DND-41 (cell line): ENCODE measurements at regions not wholly inside any gene's neighbourhood (a gene's known extent, or its start where the extent isn't known, plus 50 kb on each side); places are given as distances from the start of the nearest gene placed in this dataset.

Experiments
- ATAC-seq: fragments of 200-7000 bp; cut with Tn5 transposase; 3 replicates; pipeline ENCODE4 v1.9.1; 2021; ENCODE audit warnings: low read depth; ENCODE audit not compliant: insufficient read depth
- DNase-seq: peaks from one replicate; pipeline ENCODE4 v3.0.0-alpha.2; 2020
- H2AFZ ChIP-seq: 2 replicates; pipeline ENCODE4 v1.6.0; 2012; ENCODE audit warnings: low read depth, low read length
- H3K27ac ChIP-seq: 2 replicates; pipeline ENCODE4 v1.5.1; 2012; ENCODE audit warnings: low read length, inconsistent platforms
- H3K27me3 ChIP-seq: fragments of 200-600 bp; sonication (generic); 2 replicates; pipeline ENCODE4 v1.6.0; 2012; ENCODE audit warnings: low read length, mild to moderate bottlenecking, inconsistent platforms; ENCODE audit not compliant: insufficient read depth, poor library complexity
- H3K36me3 ChIP-seq: 2 replicates; pipeline ENCODE4 v1.5.1; 2012; ENCODE audit warnings: low read length, inconsistent platforms; ENCODE audit not compliant: insufficient read depth
- H3K4me1 ChIP-seq: 2 replicates; pipeline ENCODE4 v1.5.1; 2012; ENCODE audit warnings: mild to moderate bottlenecking, low read length; ENCODE audit not compliant: insufficient read depth
- H3K4me2 ChIP-seq: 2 replicates; pipeline ENCODE4 v1.6.0; 2012; ENCODE audit warnings: mild to moderate bottlenecking, moderate library complexity, low read length, inconsistent platforms; ENCODE audit not compliant: insufficient read depth
- H3K4me3 ChIP-seq, 2 experiments: fragments of 200-600 bp in 1 of 2; shearing (Covaris generic) in 1 of 2; 2 replicates each; pipeline ENCODE4 v1.5.1; 2012 to 2016; ENCODE audit warnings: inconsistent platforms in 2 of 2, low read length in 2 of 2, mild to moderate bottlenecking in 2 of 2, low read depth in 1 of 2, moderate library complexity in 1 of 2
- H3K79me2 ChIP-seq: 2 replicates; pipeline ENCODE4 v1.6.0; 2012; ENCODE audit warnings: low read length, inconsistent platforms; ENCODE audit not compliant: insufficient read depth
- H3K9ac ChIP-seq: 2 replicates; pipeline ENCODE4 v1.6.0; 2012; ENCODE audit warnings: low read depth, mild to moderate bottlenecking, inconsistent platforms, low read length, moderate library complexity
- H3K9me3 ChIP-seq: 2 replicates; pipeline ENCODE4 v1.5.1; 2012; ENCODE audit warnings: low read length, moderate library complexity, mild to moderate bottlenecking, inconsistent platforms; ENCODE audit not compliant: insufficient read depth, severe bottlenecking
- H4K20me1 ChIP-seq: 2 replicates; pipeline ENCODE4 v1.6.0; 2012; ENCODE audit warnings: low read length; ENCODE audit not compliant: insufficient read depth
- EZH2 ChIP-seq: IDR thresholded peaks from 3 replicates; pipeline ENCODE4 v1.6.1; 2012; ENCODE audit warnings: borderline replicate concordance, low read depth, mild to moderate bottlenecking, moderate library complexity, low read length, inconsistent platforms; ENCODE audit not compliant: severe bottlenecking
- TF ChIP-seq, protein P1 (sequence below): IDR thresholded peaks from 2 replicates; pipeline ENCODE4 v1.5.1; 2012; ENCODE audit warnings: borderline replicate concordance, low read length, moderate library complexity, mild to moderate bottlenecking; ENCODE audit not compliant: poor library complexity, severe bottlenecking; ENCODE audit errors: extremely low read depth

DNA sequence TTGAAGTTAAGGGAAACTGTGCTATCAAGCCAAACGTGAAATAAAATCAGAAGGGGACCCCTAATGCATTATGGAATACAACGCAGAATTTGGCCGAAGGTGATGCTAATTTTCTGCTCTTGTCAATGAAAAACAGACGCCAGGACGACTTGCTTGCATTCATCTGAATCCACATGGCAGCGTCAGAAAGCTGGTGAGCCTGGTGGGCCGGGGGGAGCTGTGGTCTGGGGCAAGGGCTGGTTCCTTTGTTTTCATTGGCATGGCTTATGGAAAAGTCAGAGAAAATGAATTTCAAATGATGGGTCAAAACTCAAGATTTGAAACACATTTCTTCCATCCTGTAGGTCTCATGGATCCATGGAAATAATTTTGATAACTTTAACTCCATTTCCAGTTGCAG is 86.4 kb upstream of the RUNX1 start:
- no peak overlapping the region for H3K4me2 ChIP-seq
- no peaks in the 10 kb centered on the region for H3K36me3 ChIP-seq
- H3K4me1 ChIP-seq: peaks cover 15% of the 10 kb centered on the region
- ATAC-seq: no peak
- H3K4me3 ChIP-seq: no peak overlapping the region
- no peaks in the 10 kb centered on the region for H3K79me2 ChIP-seq
- no peak for DNase-seq
- no peak overlapping the region for H3K9ac ChIP-seq
- H4K20me1 ChIP-seq: no peaks in the 10 kb centered on the region
- H2AFZ ChIP-seq: no peak overlapping the region
- no peak for TF ChIP-seq EZH2
- TF ChIP-seq, protein P1, sequence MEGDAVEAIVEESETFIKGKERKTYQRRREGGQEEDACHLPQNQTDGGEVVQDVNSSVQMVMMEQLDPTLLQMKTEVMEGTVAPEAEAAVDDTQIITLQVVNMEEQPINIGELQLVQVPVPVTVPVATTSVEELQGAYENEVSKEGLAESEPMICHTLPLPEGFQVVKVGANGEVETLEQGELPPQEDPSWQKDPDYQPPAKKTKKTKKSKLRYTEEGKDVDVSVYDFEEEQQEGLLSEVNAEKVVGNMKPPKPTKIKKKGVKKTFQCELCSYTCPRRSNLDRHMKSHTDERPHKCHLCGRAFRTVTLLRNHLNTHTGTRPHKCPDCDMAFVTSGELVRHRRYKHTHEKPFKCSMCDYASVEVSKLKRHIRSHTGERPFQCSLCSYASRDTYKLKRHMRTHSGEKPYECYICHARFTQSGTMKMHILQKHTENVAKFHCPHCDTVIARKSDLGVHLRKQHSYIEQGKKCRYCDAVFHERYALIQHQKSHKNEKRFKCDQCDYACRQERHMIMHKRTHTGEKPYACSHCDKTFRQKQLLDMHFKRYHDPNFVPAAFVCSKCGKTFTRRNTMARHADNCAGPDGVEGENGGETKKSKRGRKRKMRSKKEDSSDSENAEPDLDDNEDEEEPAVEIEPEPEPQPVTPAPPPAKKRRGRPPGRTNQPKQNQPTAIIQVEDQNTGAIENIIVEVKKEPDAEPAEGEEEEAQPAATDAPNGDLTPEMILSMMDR: no peak
- H3K9me3 ChIP-seq: peaks cover 3% of the 10 kb centered on the region
- H3K27ac ChIP-seq: no peak overlapping the region
- H3K27me3 ChIP-seq: no peaks in the 10 kb centered on the region

DNA sequence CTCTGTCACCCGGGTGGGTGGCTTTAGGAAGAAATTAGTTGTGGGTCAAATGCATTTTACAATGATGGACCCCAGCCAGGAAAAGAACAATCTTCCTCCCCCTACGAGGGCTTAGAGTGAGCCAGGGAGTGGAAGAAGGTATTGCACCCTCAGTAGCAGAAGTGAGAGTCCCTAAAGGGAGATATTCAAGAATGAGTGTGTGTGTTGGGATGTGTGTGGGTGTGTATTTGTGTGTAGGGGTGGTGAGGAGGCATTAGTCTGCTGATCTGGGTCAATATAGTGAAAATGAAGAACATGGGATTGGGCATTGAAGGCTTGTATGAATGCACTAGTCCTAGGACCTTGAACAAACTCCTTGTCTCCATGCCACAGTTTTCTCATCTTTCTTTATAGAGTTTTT is 85.2 kb upstream of the RUNX1 start:
- TF ChIP-seq, protein P1: no peak
- no peak for TF ChIP-seq EZH2
- ATAC-seq: no peak

DNA sequence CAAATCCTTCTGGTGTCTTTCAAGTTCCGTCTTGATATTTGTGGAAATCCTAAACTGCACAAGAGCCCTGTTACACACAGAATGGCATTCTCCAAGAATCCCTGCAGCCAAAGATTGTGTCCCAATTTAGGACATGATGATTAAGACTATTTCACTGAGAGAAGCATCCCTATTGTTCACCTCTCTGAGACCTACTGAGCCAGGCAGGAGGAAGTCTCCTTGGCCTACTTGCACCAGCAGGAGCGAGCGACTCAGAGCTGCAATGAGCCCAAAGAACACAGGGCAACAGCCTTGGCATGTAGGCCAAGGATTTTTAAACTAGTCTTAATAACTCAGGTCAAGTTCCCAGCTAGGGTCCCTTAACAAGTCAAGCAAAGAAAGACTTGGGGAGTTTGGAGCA is 79.4 kb upstream of the RUNX1 start:
- no peaks in the 10 kb centered on the region for H4K20me1 ChIP-seq
- H3K27ac ChIP-seq: no peak overlapping the region
- no peak overlapping the region for H2AFZ ChIP-seq
- peaks cover 3% of the 10 kb centered on the region for H3K9me3 ChIP-seq
- H3K79me2 ChIP-seq: no peaks in the 10 kb centered on the region
- H3K4me1 ChIP-seq: no peaks in the 10 kb centered on the region
- no peaks in the 10 kb centered on the region for H3K27me3 ChIP-seq
- H3K36me3 ChIP-seq: no peaks in the 10 kb centered on the region
- no peak overlapping the region for H3K4me3 ChIP-seq
- H3K9ac ChIP-seq: no peak overlapping the region
- TF ChIP-seq, protein P1: no peak
- no peak for TF ChIP-seq EZH2
- no peak for ATAC-seq
- no peak overlapping the region for H3K4me2 ChIP-seq
- no peak for DNase-seq

More for the DNA sequence above, 85.2 kb upstream of the RUNX1 start:
- Histone ChIP-seq H3K27me3 (no peaks in the 10 kb centered on the region), H3K4me1 (peaks cover 15% of the 10 kb centered on the region), H3K4me3 (no peak overlapping the region), H2AFZ (no peak overlapping the region), H4K20me1 (no peaks in the 10 kb centered on the region), H3K4me2 (no peak overlapping the region), H3K9me3 (peaks cover 3% of the 10 kb centered on the region), H3K79me2 (no peaks in the 10 kb centered on the region), H3K36me3 (no peaks in the 10 kb centered on the region), H3K9ac (no peak overlapping the region), H3K27ac (no peak overlapping the region)
- DNase-seq: no peak

DNA sequence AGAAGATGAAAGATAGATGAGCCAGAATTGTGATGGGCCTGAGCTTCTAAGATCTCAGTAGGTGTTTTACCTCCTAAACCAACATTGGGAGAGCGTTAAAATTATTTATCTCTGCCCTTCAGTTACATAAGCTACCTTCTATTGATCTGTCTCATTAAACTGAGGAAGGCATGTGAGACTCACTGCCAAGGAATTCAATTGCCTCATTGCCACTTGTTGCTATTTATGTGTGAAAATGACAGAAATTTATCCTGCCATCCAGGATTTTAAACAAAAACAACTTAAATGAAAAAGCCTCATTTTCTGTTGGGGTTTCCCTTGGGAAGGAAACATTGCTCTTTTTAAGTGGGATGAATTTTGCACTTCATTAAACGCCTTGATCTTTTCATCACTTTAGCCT is 78.7 kb upstream of the RUNX1 start:
- no peak overlapping the region for H3K4me3 ChIP-seq
- DNase-seq: no peak
- no peak overlapping the region for H3K9ac ChIP-seq
- H3K27ac ChIP-seq: no peak overlapping the region
- TF ChIP-seq, protein P1: no peak
- TF ChIP-seq EZH2: no peak
- no peaks in the 10 kb centered on the region for H3K79me2 ChIP-seq
- no peak overlapping the region for H3K4me2 ChIP-seq
- no peaks in the 10 kb centered on the region for H3K27me3 ChIP-seq
- H3K9me3 ChIP-seq: peaks cover 3% of the 10 kb centered on the region
- no peaks in the 10 kb centered on the region for H3K4me1 ChIP-seq
- no peaks in the 10 kb centered on the region for H4K20me1 ChIP-seq
- H2AFZ ChIP-seq: no peak overlapping the region
- H3K36me3 ChIP-seq: no peaks in the 10 kb centered on the region
- ATAC-seq: no peak
